HepG2 (cell line): ENCODE measurements at regions not wholly inside any gene's neighbourhood (a gene's known extent, or its start where the extent isn't known, plus 50 kb on each side); places are given as distances from the start of the nearest gene placed in this dataset.

Experiments used
- FIP1L1 ChIP-seq: fragments of 200-400 bp; formaldehyde crosslinking; IDR thresholded peaks from 2 replicates; pipeline ENCODE4 v1.6.1; 2018; ENCODE audit warnings: low read depth, mild to moderate bottlenecking, low read length, moderate library complexity, borderline replicate concordance; ENCODE audit not compliant: insufficient read depth
- HNF4G ChIP-seq, 2 experiments: sonication (generic) in 1 of 2; formaldehyde crosslinking in 1 of 2; IDR thresholded peaks; 2 replicates each; pipeline versions ENCODE4 v1.4.0 to v1.6.1; 2011 to 2020; ENCODE audit warnings: borderline replicate concordance in 2 of 2, low read depth in 2 of 2, mild to moderate bottlenecking in 2 of 2, low read length in 1 of 2, missing genetic modification reagents in 1 of 2, moderate library complexity in 1 of 2
- IRX3 ChIP-seq: sonication (generic); formaldehyde crosslinking; IDR thresholded peaks from 2 replicates; pipeline ENCODE4 v1.8.1; 2023; ENCODE audit warnings: mild to moderate bottlenecking, low read depth, missing genetic modification reagents, borderline replicate concordance
- NR1H2 ChIP-seq: sonication (generic); formaldehyde crosslinking; IDR thresholded peaks from 2 replicates; pipeline ENCODE4 v1.8.1; 2022; ENCODE audit warnings: low read depth, missing genetic modification reagents, borderline replicate concordance
- PRDM4 ChIP-seq: sonication (generic); formaldehyde crosslinking; IDR thresholded peaks from 2 replicates; pipeline ENCODE4 v1.9.0; 2021; ENCODE audit warnings: missing genetic modification reagents, borderline replicate concordance
- ZFP36L1 ChIP-seq: sonication (generic); formaldehyde crosslinking; IDR thresholded peaks from 2 replicates; pipeline ENCODE4 v1.8.0; 2022; ENCODE audit warnings: mild to moderate bottlenecking, missing genetic modification reagents, moderate library complexity
- TF ChIP-seq, protein P1 (sequence below): sonication (generic); formaldehyde crosslinking; IDR thresholded peaks from one replicate; pipeline ENCODE4 v1.5.1; 2020; ENCODE audit warnings: mild to moderate bottlenecking, missing genetic modification reagents; ENCODE audit errors: not compliant biosample characterization
- TF ChIP-seq, protein P2 (sequence below): sonication (generic); formaldehyde crosslinking; IDR thresholded peaks from 2 replicates; pipeline ENCODE4 v1.4.0; 2020; ENCODE audit warnings: missing genetic modification reagents, borderline replicate concordance
- TF ChIP-seq, protein P3 (sequence below): sonication (generic); formaldehyde crosslinking; IDR thresholded peaks from 2 replicates; pipeline ENCODE4 v1.4.0; 2020; ENCODE audit warnings: missing genetic modification reagents

DNA sequence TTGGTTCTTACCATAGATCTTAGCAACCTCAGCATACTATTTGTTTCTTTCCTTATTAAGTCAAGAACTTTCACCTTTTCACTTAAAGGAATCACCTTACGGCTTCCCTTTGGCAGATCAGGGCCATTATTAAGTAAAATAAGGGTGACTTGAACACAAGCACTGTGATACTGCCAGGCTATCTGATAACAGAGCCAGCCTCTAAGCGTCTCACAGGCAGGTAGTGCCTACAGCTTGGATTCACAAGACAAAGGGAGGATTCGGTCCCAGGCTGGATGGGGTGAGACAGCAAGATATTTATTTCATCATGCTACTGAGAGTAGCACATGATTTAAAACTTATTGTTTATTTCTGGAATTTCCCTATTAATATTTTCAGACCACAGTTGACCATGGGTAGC is 218.6 kb downstream of the FOXO1 start (continued):
- TF ChIP-seq, protein P1, sequence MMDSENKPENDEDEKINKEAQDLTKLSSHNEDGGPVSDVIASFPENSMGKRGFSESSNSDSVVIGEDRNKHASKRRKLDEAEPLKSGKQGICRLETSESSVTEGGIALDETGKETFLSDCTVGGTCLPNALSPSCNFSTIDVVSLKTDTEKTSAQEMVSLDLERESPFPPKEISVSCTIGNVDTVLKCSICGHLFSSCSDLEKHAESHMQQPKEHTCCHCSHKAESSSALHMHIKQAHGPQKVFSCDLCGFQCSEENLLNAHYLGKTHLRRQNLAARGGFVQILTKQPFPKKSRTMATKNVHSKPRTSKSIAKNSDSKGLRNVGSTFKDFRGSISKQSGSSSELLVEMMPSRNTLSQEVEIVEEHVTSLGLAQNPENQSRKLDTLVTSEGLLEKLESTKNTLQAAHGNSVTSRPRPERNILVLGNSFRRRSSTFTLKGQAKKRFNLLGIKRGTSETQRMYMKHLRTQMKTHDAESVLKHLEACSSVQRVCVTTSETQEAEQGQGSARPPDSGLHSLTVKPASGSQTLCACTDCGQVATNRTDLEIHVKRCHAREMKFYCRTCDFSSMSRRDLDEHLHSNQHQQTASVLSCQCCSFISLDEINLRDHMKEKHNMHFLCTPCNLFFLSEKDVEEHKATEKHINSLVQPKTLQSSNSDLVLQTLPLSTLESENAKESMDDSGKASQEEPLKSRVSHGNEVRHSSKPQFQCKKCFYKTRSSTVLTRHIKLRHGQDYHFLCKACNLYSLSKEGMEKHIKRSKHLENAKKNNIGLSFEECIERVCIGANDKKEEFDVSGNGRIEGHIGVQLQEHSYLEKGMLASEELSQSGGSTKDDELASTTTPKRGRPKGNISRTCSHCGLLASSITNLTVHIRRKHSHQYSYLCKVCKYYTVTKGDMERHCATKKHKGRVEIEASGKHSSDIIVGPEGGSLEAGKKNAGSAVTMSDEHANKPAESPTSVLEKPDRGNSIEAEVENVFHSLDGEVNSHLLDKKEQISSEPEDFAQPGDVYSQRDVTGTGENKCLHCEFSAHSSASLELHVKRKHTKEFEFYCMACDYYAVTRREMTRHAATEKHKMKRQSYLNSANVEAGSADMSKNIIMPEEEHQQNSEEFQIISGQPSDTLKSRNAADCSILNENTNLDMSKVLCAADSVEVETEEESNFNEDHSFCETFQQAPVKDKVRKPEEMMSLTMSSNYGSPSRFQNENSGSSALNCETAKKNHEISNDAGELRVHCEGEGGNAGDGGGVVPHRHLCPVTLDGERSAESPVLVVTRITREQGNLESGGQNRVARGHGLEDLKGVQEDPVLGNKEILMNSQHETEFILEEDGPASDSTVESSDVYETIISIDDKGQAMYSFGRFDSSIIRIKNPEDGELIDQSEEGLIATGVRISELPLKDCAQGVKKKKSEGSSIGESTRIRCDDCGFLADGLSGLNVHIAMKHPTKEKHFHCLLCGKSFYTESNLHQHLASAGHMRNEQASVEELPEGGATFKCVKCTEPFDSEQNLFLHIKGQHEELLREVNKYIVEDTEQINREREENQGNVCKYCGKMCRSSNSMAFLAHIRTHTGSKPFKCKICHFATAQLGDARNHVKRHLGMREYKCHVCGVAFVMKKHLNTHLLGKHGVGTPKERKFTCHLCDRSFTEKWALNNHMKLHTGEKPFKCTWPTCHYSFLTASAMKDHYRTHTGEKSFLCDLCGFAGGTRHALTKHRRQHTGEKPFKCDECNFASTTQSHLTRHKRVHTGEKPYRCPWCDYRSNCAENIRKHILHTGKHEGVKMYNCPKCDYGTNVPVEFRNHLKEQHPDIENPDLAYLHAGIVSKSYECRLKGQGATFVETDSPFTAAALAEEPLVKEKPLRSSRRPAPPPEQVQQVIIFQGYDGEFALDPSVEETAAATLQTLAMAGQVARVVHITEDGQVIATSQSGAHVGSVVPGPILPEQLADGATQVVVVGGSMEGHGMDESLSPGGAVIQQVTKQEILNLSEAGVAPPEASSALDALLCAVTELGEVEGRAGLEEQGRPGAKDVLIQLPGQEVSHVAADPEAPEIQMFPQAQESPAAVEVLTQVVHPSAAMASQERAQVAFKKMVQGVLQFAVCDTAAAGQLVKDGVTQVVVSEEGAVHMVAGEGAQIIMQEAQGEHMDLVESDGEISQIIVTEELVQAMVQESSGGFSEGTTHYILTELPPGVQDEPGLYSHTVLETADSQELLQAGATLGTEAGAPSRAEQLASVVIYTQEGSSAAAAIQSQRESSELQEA (CRISPR knock-in tag), result no peak
- TF ChIP-seq, protein P2, sequence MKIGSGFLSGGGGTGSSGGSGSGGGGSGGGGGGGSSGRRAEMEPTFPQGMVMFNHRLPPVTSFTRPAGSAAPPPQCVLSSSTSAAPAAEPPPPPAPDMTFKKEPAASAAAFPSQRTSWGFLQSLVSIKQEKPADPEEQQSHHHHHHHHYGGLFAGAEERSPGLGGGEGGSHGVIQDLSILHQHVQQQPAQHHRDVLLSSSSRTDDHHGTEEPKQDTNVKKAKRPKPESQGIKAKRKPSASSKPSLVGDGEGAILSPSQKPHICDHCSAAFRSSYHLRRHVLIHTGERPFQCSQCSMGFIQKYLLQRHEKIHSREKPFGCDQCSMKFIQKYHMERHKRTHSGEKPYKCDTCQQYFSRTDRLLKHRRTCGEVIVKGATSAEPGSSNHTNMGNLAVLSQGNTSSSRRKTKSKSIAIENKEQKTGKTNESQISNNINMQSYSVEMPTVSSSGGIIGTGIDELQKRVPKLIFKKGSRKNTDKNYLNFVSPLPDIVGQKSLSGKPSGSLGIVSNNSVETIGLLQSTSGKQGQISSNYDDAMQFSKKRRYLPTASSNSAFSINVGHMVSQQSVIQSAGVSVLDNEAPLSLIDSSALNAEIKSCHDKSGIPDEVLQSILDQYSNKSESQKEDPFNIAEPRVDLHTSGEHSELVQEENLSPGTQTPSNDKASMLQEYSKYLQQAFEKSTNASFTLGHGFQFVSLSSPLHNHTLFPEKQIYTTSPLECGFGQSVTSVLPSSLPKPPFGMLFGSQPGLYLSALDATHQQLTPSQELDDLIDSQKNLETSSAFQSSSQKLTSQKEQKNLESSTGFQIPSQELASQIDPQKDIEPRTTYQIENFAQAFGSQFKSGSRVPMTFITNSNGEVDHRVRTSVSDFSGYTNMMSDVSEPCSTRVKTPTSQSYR (CRISPR knock-in tag), result no peak
- TF ChIP-seq PRDM4 (CRISPR knock-in tag), result no peak
- TF ChIP-seq NR1H2 (CRISPR knock-in tag), result no peak
- TF ChIP-seq FIP1L1, result no peak
- no peak for TF ChIP-seq ZFP36L1 (CRISPR knock-in tag)
- no peak for TF ChIP-seq HNF4G (IDR thresholded peaks at IDR 0.05; ENCODE audit: borderline replicate concordance, low read depth, low read length)
- no peak for TF ChIP-seq HNF4G (CRISPR knock-in tag; IDR thresholded peaks at IDR 0.05; ENCODE audit: borderline replicate concordance, low read depth)
- no peak for TF ChIP-seq IRX3
- TF ChIP-seq, protein P3, sequence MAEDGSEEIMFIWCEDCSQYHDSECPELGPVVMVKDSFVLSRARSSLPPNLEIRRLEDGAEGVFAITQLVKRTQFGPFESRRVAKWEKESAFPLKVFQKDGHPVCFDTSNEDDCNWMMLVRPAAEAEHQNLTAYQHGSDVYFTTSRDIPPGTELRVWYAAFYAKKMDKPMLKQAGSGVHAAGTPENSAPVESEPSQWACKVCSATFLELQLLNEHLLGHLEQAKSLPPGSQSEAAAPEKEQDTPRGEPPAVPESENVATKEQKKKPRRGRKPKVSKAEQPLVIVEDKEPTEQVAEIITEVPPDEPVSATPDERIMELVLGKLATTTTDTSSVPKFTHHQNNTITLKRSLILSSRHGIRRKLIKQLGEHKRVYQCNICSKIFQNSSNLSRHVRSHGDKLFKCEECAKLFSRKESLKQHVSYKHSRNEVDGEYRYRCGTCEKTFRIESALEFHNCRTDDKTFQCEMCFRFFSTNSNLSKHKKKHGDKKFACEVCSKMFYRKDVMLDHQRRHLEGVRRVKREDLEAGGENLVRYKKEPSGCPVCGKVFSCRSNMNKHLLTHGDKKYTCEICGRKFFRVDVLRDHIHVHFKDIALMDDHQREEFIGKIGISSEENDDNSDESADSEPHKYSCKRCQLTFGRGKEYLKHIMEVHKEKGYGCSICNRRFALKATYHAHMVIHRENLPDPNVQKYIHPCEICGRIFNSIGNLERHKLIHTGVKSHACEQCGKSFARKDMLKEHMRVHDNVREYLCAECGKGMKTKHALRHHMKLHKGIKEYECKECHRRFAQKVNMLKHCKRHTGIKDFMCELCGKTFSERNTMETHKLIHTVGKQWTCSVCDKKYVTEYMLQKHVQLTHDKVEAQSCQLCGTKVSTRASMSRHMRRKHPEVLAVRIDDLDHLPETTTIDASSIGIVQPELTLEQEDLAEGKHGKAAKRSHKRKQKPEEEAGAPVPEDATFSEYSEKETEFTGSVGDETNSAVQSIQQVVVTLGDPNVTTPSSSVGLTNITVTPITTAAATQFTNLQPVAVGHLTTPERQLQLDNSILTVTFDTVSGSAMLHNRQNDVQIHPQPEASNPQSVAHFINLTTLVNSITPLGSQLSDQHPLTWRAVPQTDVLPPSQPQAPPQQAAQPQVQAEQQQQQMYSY, result no peak
